OCI-LY1 (cell line): ENCODE measurements at regions not wholly inside any gene's neighbourhood (a gene's known extent, or its start where the extent isn't known, plus 50 kb on each side); places are given as distances from the start of the nearest gene placed in this dataset.

Experiments
- H2AFZ ChIP-seq: fragments of 200-600 bp; sonication (generic), shearing (Covaris generic); 2 replicates; pipeline ENCODE4 v1.6.0; 2014; ENCODE audit warnings: antibody characterized with exemption, mild to moderate bottlenecking, low read length
- H3F3A ChIP-seq: fragments of 200-600 bp; sonication (generic), shearing (Covaris generic); 2 replicates; pipeline ENCODE4 v1.6.0; 2014; ENCODE audit warnings: mild to moderate bottlenecking, antibody characterized with exemption, low read length, moderate library complexity; ENCODE audit not compliant: insufficient read depth
- H3K27ac ChIP-seq: fragments of 200-600 bp; sonication (generic); 2 replicates; pipeline ENCODE4 v1.5.1; 2014; ENCODE audit warnings: low read length, mixed run types, mild to moderate bottlenecking, low read depth; ENCODE audit not compliant: poor library complexity, severe bottlenecking
- H3K27me3 ChIP-seq: fragments of 200-600 bp; sonication (generic); 2 replicates; pipeline ENCODE4 v1.6.0; 2014; ENCODE audit warnings: antibody characterized with exemption, mild to moderate bottlenecking, low read length, moderate library complexity; ENCODE audit not compliant: insufficient read depth
- H3K36me3 ChIP-seq: fragments of 200-600 bp; sonication (generic); 2 replicates; pipeline ENCODE4 v1.6.1; 2014; ENCODE audit warnings: mild to moderate bottlenecking, antibody characterized with exemption, low read length, moderate library complexity, mixed read lengths; ENCODE audit not compliant: insufficient read depth
- H3K4me1 ChIP-seq: fragments of 200-600 bp; sonication (generic); 2 replicates; pipeline ENCODE4 v1.5.1; 2014; ENCODE audit warnings: mild to moderate bottlenecking, low read length, moderate library complexity; ENCODE audit not compliant: insufficient read depth, severe bottlenecking
- H3K4me2 ChIP-seq: fragments of 200-600 bp; sonication (generic), shearing (Covaris generic); 2 replicates; pipeline ENCODE4 v1.6.1; 2014; ENCODE audit warnings: low read length
- H3K4me3 ChIP-seq: fragments of 200-600 bp; sonication (generic); 2 replicates; pipeline ENCODE4 v1.5.1; 2014; ENCODE audit warnings: low read length, low read depth, mild to moderate bottlenecking, mixed read lengths; ENCODE audit not compliant: poor library complexity, severe bottlenecking
- H3K79me2 ChIP-seq: fragments of 200-600 bp; shearing (Covaris generic); 2 replicates; pipeline ENCODE4 v1.6.1; 2016; ENCODE audit warnings: mixed run types, low read length, mixed read lengths; ENCODE audit not compliant: insufficient read depth
- H3K9ac ChIP-seq: fragments of 200-600 bp; sonication (generic), shearing (Covaris generic); 2 replicates; pipeline ENCODE4 v1.6.1; 2014; ENCODE audit warnings: mild to moderate bottlenecking, low read length, mixed read lengths
- H3K9me2 ChIP-seq: fragments of 200-600 bp; sonication (generic), shearing (Covaris generic); 2 replicates; pipeline ENCODE4 v1.6.1; 2014; ENCODE audit warnings: low read depth, mild to moderate bottlenecking, low read length, mixed read lengths
- H3K9me3 ChIP-seq: fragments of 200-600 bp; shearing (Covaris generic); 2 replicates; pipeline ENCODE4 v1.6.1; 2014; ENCODE audit warnings: low read length, mixed read lengths
- H4K20me1 ChIP-seq: fragments of 200-600 bp; sonication (generic), shearing (Covaris generic); 2 replicates; pipeline ENCODE4 v1.6.0; 2016; ENCODE audit warnings: mild to moderate bottlenecking, low read length; ENCODE audit not compliant: insufficient read depth
- EZH2 ChIP-seq: fragments of 200-600 bp; sonication (generic), shearing (Covaris generic); IDR thresholded peaks from 2 replicates; pipeline ENCODE4 v1.8.0; 2017; ENCODE audit warnings: borderline replicate concordance, mixed run types, mild to moderate bottlenecking, antibody characterized with exemption, low read length, moderate library complexity, mixed read lengths
- TF ChIP-seq, protein P1 (sequence below): fragments of 200-600 bp; sonication (generic), shearing (Covaris generic); IDR thresholded peaks from 2 replicates; pipeline ENCODE4 v1.5.1; 2017; ENCODE audit warnings: mild to moderate bottlenecking, antibody characterized with exemption, low read length, moderate library complexity, mixed read lengths

DNA sequence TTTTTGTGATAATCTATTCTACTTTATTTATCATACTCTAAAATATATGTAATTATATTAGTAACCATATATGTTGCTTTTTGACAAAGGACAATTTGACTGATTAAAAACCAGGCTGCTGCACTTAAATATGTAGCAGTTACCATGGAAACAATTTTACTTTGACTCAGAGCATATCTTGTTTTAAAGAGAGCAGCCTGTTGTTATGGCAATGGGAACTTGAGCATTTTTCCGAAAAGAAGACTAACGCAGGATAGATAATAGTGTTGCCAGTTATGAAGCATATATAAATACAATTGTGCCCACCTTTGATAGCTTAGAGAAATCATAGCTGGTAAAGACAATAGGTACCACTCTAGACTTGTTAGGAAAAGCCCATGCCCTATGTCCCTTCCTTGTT is 283.0 kb downstream of the GASK1B start:
- TF ChIP-seq, protein P1, sequence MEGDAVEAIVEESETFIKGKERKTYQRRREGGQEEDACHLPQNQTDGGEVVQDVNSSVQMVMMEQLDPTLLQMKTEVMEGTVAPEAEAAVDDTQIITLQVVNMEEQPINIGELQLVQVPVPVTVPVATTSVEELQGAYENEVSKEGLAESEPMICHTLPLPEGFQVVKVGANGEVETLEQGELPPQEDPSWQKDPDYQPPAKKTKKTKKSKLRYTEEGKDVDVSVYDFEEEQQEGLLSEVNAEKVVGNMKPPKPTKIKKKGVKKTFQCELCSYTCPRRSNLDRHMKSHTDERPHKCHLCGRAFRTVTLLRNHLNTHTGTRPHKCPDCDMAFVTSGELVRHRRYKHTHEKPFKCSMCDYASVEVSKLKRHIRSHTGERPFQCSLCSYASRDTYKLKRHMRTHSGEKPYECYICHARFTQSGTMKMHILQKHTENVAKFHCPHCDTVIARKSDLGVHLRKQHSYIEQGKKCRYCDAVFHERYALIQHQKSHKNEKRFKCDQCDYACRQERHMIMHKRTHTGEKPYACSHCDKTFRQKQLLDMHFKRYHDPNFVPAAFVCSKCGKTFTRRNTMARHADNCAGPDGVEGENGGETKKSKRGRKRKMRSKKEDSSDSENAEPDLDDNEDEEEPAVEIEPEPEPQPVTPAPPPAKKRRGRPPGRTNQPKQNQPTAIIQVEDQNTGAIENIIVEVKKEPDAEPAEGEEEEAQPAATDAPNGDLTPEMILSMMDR = no peak

DNA sequence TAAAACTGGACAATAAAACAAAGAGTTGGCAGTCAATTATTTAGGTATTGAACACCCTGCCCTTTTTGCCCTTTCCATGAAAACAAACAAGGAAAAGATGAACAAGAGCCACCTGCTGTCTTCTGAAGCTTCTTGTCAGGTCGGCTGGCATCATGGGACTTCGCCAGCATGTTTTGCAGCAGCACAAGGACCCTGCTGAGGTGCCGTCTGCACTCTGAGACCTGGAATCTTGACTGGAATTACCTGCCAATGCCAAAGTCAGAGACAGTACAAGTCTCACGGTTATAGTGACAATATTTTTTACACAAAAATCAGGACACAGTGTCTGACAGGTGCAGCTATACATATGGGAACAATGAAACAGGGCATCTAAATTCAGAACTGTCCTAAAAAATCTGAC is 284.5 kb downstream of the GASK1B start:
- Histone ChIP-seq H3K79me2 (no peaks in the 10 kb centered on the region), H3K27me3 (no peaks in the 10 kb centered on the region), H3K27ac (no peak overlapping the region), H4K20me1 (no peaks in the 10 kb centered on the region), H3K4me1 (no peaks in the 10 kb centered on the region), H3F3A (no peaks in the 10 kb centered on the region), H3K9me3 (no peaks in the 10 kb centered on the region), H3K4me3 (no peak overlapping the region), H3K9ac (no peak overlapping the region), H2AFZ (no peak overlapping the region), H3K4me2 (no peak overlapping the region), H3K36me3 (no peaks in the 10 kb centered on the region), H3K9me2 (no peaks in the 10 kb centered on the region)
- TF ChIP-seq, protein P1 = no peak
- no peak for TF ChIP-seq EZH2

More for the DNA sequence above, 283.0 kb downstream of the GASK1B start:
- no peaks in the 10 kb centered on the region for H3F3A ChIP-seq
- no peak overlapping the region for H3K27ac ChIP-seq
- H3K4me2 ChIP-seq = no peak overlapping the region
- H2AFZ ChIP-seq = no peak overlapping the region
- H4K20me1 ChIP-seq = no peaks in the 10 kb centered on the region
- no peak overlapping the region for H3K4me3 ChIP-seq
- no peaks in the 10 kb centered on the region for H3K9me2 ChIP-seq
- H3K9me3 ChIP-seq = no peaks in the 10 kb centered on the region
- H3K36me3 ChIP-seq = no peaks in the 10 kb centered on the region
- no peaks in the 10 kb centered on the region for H3K4me1 ChIP-seq
- H3K9ac ChIP-seq = no peak overlapping the region
- no peaks in the 10 kb centered on the region for H3K27me3 ChIP-seq
- H3K79me2 ChIP-seq = no peaks in the 10 kb centered on the region

DNA sequence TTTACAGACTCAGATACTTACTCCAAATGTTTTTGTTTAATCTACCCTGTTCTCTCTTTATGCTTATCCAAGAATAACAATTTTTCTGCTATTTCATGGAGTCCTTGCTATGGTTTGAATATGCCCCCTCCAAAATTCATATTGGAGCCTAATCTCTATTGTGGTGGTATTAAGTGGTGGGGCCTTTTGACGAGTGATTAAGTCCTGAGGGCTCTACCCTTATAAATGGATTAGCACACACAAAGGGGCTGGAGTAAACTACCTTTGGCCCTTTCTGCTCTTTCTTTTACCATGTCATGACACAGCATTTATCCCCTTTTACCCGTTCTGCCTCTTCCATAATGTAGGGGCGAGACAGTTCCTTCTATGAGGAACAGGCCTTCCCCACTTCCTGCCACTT is 285.5 kb downstream of the GASK1B start:
- Histone ChIP-seq H3K79me2 (no peaks in the 10 kb centered on the region), H3K4me2 (no peak overlapping the region), H3K9ac (no peak overlapping the region), H3K27me3 (no peaks in the 10 kb centered on the region), H3K36me3 (no peaks in the 10 kb centered on the region), H3F3A (no peaks in the 10 kb centered on the region), H3K9me2 (no peaks in the 10 kb centered on the region), H3K9me3 (no peaks in the 10 kb centered on the region), H3K4me3 (no peak overlapping the region), H4K20me1 (no peaks in the 10 kb centered on the region), H2AFZ (no peak overlapping the region), H3K27ac (no peak overlapping the region), H3K4me1 (no peaks in the 10 kb centered on the region)
- TF ChIP-seq, protein P1 = no peak
- no peak for TF ChIP-seq EZH2
